Activated T-helper 9 cell treated with anti-CD3 and anti-CD28 coated beads, Interleukin-2, amount 50 U/mL, for 16 hours (primary cell): ENCODE measurements at regions not wholly inside any gene's neighbourhood (a gene's known extent, or its start where the extent isn't known, plus 50 kb on each side); places are given as distances from the start of the nearest gene placed in this dataset.

Source experiments
- DNase-seq: peaks from one replicate; pipeline ENCODE4 v3.0.0-alpha.2; 2020; ENCODE audit warnings: low read depth

- DNase-seq = no peak
Measured at GRCh38 chr2:198498516-198498915, 694.1 kb downstream of the PLCL1 start.

GRCh38 chr2:198498048-198498447 is 693.7 kb downstream of the PLCL1 start:
- DNase-seq = no peak

GRCh38 chr2:198494931-198495330 is 690.5 kb downstream of the PLCL1 start:
- no peak for DNase-seq

DNA sequence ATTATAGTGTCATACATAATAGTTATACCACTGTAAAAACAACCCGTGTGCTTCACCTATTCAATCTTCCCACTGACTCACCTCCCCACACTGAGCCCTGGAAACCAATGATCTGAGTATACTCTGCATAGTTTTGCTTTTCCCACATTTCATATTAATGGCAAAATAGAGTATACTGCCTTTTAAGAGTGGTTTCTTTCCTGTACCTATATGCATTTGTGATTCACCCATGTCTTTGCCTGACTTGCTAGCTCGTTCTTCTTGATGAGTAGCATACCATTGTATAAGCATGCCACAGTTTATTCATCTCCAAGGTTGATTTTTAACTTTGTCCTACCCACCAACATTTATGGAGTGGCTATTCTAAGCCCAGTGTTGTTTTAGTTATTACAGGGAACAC is 686.4 kb downstream of the PLCL1 start:
- no peak for DNase-seq

DNA sequence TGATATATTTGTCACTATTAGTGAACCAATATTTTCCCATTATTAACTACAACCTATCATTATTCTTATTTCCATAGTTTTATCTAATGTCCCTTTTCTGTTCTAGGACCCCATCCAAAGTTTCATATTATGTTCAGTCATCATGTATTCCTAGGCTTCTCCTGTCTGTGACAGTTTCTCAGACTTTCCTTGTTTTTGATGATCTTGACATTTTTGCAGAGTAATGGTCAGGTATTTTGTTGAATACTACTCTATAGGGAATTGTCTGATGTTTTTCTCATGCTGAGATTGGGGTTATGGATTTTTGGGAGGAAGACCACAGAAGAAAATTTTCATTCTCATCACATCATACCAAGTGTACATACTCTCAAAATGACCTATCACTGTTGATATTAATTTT is 684.6 kb downstream of the PLCL1 start:
- no peak for DNase-seq

DNA sequence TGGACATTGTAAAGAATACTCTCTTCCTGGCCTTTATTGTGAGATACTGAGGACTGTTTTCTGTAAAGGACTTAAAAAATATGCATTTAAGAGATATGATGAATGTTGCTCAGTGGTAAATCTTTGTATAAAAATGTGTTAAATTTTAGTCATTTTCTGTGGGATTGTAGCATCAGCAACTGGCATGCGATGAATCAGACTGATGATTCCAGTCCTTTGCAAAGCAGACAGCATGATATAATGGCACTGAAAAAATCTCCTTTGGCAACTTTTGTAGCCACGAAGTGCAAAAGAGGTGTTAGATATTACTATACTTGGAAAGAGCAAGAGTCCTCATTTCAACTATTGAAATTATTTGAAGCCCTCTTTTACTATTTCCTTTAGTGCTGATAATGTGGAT is 678.7 kb downstream of the PLCL1 start:
- no peak for DNase-seq

GRCh38 chr2:198479065-198479464 is 674.7 kb downstream of the PLCL1 start:
- DNase-seq = no peak

GRCh38 chr2:198478361-198478760 is 674.0 kb downstream of the PLCL1 start:
- DNase-seq = no peak

GRCh38 chr2:198476007-198476406 is 671.6 kb downstream of the PLCL1 start:
- no peak for DNase-seq

GRCh38 chr2:198471291-198471690 is 666.9 kb downstream of the PLCL1 start:
- DNase-seq = no peak

- DNase-seq = no peak
Measured at GRCh38 chr2:198468136-198468535, 663.7 kb downstream of the PLCL1 start.

DNA sequence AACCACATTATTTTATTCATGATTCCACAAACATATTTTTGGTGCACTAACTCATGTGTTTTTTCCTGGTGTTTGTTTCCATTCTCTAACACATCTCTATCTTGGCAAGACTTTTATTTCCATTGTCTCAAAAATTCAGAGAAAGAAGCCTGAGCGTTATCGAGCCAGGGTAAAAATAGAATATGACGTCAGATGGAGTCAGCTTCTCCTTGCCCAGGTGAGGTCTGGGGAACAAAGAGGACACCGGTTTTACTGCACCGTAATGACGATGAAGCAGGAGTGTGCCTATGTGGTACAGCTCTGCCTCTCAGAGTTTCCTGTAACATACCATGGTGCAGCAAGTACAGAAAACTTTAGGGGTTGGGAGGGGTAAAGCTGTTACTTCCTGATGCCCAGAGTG is 661.6 kb downstream of the PLCL1 start:
- DNase-seq = no peak

DNA sequence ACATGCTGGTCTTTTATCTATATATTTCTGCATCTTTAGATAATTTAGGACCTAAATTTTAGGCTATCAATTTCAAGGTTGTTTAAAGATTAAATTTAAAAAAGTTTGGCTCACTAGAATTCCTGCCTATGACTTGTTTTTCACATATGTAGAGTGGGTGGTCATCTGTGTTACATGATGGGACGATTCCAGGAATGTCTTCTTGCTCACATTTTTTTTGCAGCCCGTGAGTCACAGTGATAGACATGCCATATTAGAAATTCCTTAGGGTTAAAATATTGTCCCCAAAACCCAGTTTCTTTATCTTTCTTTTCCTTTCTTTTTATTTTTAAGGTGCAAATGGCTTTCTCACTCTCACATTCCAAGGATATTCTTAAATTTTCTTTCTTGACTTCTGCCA is 652.0 kb downstream of the PLCL1 start:
- no peak for DNase-seq

GRCh38 chr2:198453866-198454265 is 649.5 kb downstream of the PLCL1 start:
- DNase-seq = no peak

DNA sequence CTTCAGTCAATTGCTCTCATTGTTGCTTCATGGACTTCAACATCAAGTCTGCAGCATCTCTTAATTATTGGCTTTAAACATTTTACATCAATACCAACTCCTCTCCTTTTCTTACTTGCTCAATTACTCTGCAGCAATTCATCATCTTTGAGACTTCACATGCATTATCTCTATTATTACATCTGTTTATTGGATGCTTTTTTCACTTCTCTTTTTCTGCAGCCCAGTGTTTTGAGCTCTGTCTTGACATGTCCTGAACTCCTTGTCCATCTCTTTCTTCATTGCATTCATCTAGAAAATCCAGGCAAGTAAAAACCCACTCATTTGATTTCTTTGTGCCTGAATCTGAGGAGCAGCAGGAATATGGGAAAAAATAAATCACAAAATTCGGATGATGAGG is 647.9 kb downstream of the PLCL1 start:
- DNase-seq = no peak

GRCh38 chr2:198448789-198449188 is 644.4 kb downstream of the PLCL1 start:
- no peak for DNase-seq

DNA sequence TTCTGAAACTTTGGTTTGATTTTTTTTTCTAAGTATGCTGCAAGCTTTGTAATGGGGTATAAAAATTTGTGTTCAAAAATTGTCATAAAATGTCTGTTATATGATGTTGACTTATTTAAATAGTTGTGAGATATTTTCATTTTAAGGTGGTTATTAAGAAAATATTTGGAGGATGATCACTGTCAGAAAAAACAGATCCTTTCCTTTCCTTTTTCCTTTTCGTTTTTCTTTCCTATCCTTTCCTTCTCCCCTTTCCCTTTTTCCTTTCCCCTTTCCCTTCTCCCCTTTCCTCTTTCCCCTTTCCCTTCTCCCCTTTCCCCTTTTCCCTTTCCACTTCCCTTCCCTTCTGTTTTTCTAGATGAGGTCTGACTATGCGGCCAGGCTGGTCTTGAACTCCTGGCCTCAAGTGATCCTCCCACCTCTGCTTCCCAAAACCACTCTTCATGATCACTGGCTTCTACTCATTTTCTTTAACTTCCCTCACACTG is 640.5 kb downstream of the PLCL1 start:
- no peak for DNase-seq

GRCh38 chr2:198441901-198442300 is 637.5 kb downstream of the PLCL1 start:
- DNase-seq = no peak

- no peak for DNase-seq
Measured at GRCh38 chr2:198441246-198441645, 636.9 kb downstream of the PLCL1 start.

DNA sequence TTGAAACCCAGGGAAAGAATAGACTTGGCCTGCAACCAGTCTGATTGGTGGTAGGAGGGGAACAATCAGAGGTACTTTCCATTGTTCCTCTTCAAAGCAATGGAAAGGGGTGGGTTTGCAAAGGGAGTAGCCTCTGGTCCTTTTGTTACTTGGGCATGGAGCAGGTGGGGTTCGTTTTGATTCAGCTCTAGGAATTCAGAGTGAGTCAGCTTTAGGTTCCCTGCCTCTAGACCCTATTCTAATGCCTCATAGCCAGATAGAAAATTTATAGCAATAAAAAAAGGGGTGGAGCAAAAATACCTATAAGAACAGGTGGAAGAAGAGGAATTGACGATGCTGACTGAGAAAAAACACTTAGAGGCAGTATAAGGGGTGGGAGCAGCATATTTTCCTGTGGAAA is 636.4 kb downstream of the PLCL1 start:
- no peak for DNase-seq

- no peak for DNase-seq
Measured at GRCh38 chr2:198438331-198438730, 633.9 kb downstream of the PLCL1 start.

- no peak for DNase-seq
Measured at GRCh38 chr2:198424112-198424511, 619.7 kb downstream of the PLCL1 start.

DNA sequence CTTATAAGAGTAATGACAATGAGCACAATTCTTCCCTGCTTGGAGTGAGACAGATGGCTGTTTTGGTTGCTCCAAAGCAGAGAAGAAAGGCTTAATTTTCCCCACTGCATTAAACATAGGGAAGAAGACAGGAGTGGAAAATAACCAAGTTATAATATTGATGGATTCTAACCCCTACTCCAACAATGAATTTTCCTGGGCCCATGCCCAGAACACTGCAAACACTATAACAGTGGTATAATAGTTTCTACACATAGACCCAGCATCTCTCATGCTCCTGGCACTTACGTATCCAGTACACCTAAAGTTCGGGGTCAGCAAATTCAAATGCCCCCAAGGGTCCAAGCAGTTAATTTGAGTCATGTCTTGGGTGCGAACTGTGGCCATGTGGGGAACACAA is 613.4 kb downstream of the PLCL1 start:
- DNase-seq = no peak

DNA sequence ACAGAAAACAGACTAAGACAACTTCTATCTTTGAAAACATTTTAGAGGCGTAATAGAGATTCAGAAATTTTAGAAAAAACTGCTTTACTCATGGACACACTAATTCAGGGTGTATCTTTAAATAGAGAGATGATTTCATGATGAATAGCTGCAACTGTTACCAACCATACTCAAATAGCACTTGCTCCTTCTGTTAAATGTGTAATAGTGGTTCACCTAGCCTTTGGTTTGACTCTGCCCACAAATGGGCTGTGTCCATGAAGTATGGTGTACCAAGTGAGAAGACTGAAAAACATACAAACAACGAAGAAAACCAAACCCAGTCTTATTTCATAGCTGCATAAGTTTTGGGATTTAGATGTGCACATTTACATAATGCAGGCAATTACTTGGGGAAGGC is 610.6 kb downstream of the PLCL1 start:
- DNase-seq = no peak

DNA sequence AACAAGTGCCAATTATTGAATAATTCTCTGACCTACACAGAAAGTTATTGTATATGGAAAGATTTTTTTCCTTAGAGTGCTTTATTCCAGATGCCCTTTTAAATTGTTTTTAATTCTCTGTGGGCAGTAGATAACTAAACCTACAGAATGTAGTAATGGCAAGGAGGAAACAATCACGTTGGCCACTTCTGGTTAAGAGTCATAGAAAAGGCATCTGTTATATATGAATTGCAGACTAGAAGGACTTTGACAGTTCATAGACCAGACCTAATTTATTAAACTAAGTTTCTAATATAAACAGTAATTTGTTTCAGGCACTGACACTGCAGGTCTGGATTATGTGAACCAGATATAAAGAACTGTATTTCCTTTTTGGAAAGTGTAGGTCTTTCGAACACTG is 607.5 kb downstream of the PLCL1 start:
- DNase-seq = no peak
